GM12873 (cell line): ENCODE measurements at regions not wholly inside any gene's neighbourhood (a gene's known extent, or its start where the extent isn't known, plus 50 kb on each side); places are given as distances from the start of the nearest gene placed in this dataset.

Source experiments
- TF ChIP-seq, protein P1 (sequence below): IDR thresholded peaks from 2 replicates; pipeline ENCODE4 v1.5.1; 2012; ENCODE audit warnings: low read depth, mild to moderate bottlenecking, moderate library complexity, low read length, control low read depth; ENCODE audit not compliant: insufficient read depth; ENCODE audit errors: missing control alignments

DNA sequence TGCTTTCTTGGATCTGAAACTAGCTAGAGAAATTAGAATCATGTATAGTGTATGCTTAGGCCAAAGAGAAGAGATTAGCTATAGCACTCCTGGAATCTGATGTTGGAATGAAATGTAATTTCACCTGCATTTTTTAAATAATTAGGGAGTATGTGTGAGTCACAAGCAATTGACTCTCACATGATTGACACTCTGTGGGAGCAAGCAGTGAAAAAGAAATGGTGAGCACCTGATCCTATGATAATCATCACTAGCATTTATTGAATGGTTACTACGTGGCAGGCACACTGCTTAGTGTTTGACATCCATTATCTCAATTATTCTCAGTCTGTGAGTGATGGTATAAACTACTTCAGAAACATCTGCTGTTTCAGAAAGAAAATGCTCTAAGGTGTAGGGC is 176.6 kb downstream of the NRIP1 start:
- TF ChIP-seq, protein P1, sequence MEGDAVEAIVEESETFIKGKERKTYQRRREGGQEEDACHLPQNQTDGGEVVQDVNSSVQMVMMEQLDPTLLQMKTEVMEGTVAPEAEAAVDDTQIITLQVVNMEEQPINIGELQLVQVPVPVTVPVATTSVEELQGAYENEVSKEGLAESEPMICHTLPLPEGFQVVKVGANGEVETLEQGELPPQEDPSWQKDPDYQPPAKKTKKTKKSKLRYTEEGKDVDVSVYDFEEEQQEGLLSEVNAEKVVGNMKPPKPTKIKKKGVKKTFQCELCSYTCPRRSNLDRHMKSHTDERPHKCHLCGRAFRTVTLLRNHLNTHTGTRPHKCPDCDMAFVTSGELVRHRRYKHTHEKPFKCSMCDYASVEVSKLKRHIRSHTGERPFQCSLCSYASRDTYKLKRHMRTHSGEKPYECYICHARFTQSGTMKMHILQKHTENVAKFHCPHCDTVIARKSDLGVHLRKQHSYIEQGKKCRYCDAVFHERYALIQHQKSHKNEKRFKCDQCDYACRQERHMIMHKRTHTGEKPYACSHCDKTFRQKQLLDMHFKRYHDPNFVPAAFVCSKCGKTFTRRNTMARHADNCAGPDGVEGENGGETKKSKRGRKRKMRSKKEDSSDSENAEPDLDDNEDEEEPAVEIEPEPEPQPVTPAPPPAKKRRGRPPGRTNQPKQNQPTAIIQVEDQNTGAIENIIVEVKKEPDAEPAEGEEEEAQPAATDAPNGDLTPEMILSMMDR, result no peak

DNA sequence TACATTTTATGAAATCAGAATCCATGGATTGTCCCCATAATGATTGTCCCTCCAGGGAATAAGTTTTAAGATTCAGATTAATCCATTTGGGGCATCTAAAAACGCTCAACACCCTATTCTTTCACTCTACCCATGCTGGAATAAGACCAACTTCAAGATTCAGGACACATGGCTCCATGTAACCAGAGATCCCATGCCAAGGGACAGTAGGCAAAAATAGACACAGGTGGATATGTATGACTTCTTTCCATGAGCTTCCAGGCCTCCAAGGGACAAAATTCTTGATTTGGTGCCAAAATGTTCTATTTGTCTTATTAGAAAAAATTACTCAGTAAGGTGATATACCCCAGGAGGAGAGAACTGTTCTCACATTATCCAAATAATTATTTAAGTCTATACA is 178.8 kb downstream of the NRIP1 start:
- TF ChIP-seq, protein P1, result no peak

DNA sequence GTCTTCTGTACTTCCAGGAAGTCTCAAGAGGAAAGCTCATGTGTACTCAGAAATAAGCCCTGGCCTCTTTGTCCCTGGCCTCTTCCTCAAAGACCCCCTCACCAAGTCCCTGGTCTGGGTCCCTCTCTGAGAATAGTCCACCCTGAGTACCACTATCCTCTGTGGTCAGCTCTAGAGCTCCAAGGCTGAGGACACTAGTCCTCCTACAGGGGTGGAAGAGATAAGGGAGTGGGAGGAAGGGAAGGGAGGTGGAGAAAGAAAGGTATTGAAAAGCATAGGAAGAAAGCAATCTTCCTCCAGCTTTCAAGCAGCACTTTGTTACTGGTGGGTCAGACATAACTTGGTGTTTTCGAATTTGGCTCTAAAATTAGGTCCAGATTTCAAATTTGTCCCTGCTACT is 181.4 kb downstream of the NRIP1 start:
- TF ChIP-seq, protein P1, result no peak

DNA sequence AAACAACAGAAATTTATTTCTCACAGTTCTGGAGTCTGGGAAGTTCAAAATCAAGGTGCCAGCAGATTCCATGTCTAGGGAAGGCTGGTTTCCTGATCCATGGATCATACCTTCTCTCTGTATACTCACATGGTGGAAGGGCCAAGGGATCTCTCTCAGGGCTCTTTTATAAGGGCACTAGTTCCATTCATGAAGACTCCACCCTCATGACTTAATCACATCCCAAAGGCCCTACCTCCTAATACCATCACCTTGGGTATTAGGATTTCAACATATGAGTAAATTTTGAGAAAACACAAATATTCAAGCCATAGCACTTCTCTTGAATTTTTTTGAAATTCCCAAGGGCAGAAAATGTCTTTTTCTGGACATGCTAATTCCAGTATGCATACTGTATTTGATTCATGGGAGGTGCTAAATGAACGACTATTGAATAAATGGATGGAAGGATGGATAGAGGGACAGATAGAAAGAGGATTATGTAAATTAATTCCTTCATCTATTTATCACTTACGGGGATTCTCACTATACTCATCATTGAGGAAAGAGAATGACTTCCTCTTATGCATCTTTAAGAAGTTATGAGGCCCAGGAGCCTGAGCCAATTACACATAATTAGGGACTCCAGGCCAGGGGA is 182.8 kb downstream of the NRIP1 start:
- TF ChIP-seq, protein P1, result no peak

DNA sequence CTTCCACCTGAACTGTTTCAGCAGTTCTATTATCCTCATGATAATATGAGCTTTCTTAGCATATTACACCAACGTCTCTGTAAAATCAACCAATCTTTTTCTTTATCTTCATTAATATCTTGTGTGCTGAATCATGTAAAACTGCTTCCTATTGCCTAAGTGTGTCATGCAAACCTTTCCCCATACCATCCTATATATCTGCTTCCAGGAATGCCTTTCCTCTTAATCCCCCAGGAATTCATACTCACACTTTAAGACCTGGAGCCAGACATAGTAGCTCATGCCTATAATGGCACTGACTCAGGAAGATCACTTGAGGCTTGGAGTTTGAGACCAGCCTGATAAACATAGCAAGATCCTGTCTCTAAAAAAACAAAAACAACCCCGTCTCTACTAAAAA is 183.9 kb downstream of the NRIP1 start:
- TF ChIP-seq, protein P1, result no peak

DNA sequence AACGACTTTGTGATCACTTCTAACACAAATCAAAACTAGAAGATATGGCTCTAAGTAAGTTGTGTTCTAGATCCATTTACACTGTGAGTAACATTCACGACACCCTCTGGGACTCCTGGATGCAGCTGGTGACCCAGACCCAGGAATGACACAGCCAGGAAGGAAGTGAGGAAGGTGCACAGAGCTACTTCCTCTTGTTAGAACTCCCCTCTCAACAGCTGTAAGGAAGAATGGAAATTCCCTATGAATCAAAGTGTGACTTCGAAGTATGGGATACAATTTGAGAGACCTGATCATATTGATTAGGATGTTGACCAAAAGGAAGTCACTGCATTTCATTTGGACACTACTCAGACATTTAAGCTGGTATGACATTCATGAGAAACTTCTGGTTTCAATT is 185.3 kb downstream of the NRIP1 start:
- TF ChIP-seq, protein P1, result no peak

DNA sequence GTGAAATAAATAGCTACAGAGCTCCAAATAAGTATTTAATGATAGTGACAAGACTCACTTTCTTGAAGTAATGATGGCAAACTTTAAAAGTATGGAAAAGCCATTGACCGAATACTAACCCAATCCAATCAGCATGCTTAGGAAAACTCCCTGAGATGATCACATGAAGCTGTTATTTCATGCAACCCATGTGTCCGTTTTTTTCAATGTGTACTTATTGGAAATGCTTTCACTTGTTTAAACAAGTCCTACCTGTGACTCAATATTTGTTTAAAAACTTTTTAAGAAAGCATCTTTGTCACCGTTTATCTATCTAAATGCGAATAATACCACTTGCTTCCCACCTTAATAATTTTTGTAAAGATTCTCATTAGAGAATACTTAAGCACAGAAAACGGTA is 185.8 kb downstream of the NRIP1 start:
- TF ChIP-seq, protein P1, result no peak
